ENCODE measurements at regions not wholly inside any gene's neighbourhood (a gene's known extent, or its start where the extent isn't known, plus 50 kb on each side); places are given as distances from the start of the nearest gene placed in this dataset.

- Histone ChIP-seq H3K9me3 (no peaks in the 10 kb centered on the region), H3K36me3 (no peaks in the 10 kb centered on the region), H3K4me1 (no peaks in the 10 kb centered on the region), H3K27ac (no peak overlapping the region), H3K4me3 (no peak overlapping the region), H3K27me3 (no peaks in the 10 kb centered on the region)
- intact Hi-C loops (cut with DNase I), result no loop called here
- TF ChIP-seq CTCF (IDR thresholded peaks at IDR 0.05), result no peak
- DNase-seq (ENCODE audit: low spot score in 2 of 2), result no peak
Measured at GRCh38 chr11:15326520-15326919, 211.8 kb downstream of the INSC start.

GRCh38 chr11:15327786-15328231 is 213.1 kb downstream of the INSC start:
- intact Hi-C loops (cut with DNase I), result no loop called here
- H3K36me3 ChIP-seq, result no peaks in the 10 kb centered on the region
- no peak overlapping the region for H3K27ac ChIP-seq
- no peak overlapping the region for H3K4me3 ChIP-seq
- no peak for DNase-seq (ENCODE audit: low spot score in 2 of 2)
- H3K9me3 ChIP-seq, result no peaks in the 10 kb centered on the region
- no peaks in the 10 kb centered on the region for H3K27me3 ChIP-seq
- no peaks in the 10 kb centered on the region for H3K4me1 ChIP-seq
- peak in 2 of 3 experiments; percentile 11 to 38 for TF ChIP-seq CTCF (IDR thresholded peaks at IDR 0.05)

DNA sequence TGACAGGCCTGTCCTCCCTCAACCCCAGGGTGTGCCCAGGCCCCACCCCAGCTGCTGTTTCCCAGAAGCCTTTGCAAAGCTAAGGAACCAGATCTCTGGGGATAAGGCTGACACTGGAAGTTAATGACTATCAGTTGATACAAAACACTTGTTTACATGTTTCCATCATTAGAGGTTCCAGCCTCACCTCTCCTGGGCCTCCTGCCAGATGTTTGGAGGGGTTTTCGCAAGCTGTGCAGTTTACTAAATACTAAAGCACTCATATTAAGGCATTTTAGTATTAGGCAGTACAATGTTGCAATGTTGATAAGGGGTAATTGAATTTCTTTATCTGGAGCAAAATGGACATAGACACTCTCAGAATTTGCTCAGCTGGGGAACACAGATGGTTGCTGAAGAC is 218.7 kb downstream of the INSC start:
- Histone ChIP-seq H3K4me3 (no peak overlapping the region), H3K4me1 (no peaks in the 10 kb centered on the region), H3K9me3 (no peaks in the 10 kb centered on the region), H3K27me3 (no peaks in the 10 kb centered on the region), H3K36me3 (no peaks in the 10 kb centered on the region), H3K27ac (no peak overlapping the region)
- intact Hi-C loops (cut with DNase I), result no loop called here
- no peak for DNase-seq (ENCODE audit: low spot score in 2 of 2)
- no peak for TF ChIP-seq CTCF (IDR thresholded peaks at IDR 0.05)

DNA sequence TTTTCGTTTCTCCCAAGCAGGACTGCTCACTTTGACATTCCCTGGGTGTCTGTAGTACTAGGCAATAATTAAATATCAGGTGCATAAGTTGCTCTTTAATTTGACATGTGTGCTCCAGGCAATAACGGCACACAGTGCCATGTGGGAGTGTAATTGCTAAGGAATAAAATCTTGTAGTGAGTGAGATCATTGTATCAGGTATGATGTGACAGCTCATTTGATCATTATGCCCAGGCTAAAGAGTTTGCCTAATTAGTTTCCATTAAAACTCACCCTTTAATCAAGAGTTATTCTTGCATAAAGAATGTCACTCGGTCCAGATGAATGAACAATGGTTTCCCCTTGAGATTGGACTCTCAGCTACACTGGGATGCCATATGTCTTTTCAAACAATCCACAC is 220.0 kb downstream of the INSC start:
- Histone ChIP-seq H3K27me3 (no peaks in the 10 kb centered on the region), H3K9me3 (peaks cover 0 to 4% of the 10 kb centered on the region in 2 donors), H3K27ac (no peak overlapping the region), H3K36me3 (no peaks in the 10 kb centered on the region), H3K4me3 (no peak overlapping the region), H3K4me1 (no peaks in the 10 kb centered on the region)
- intact Hi-C loops (cut with DNase I), result no loop called here
- TF ChIP-seq CTCF (IDR thresholded peaks at IDR 0.05), result no peak
- no peak for DNase-seq (ENCODE audit: low spot score in 2 of 2)

- Histone ChIP-seq H3K4me1 (no peaks in the 10 kb centered on the region), H3K9me3 (peaks cover 0 to 4% of the 10 kb centered on the region in 2 donors), H3K27me3 (no peaks in the 10 kb centered on the region), H3K36me3 (no peaks in the 10 kb centered on the region), H3K27ac (no peak overlapping the region), H3K4me3 (no peak overlapping the region)
- intact Hi-C loops (cut with DNase I), result no loop called here
- DNase-seq (ENCODE audit: low spot score in 2 of 2), result no peak
- no peak for TF ChIP-seq CTCF (IDR thresholded peaks at IDR 0.05)
Measured at GRCh38 chr11:15336021-15336420, 221.3 kb downstream of the INSC start.

DNA sequence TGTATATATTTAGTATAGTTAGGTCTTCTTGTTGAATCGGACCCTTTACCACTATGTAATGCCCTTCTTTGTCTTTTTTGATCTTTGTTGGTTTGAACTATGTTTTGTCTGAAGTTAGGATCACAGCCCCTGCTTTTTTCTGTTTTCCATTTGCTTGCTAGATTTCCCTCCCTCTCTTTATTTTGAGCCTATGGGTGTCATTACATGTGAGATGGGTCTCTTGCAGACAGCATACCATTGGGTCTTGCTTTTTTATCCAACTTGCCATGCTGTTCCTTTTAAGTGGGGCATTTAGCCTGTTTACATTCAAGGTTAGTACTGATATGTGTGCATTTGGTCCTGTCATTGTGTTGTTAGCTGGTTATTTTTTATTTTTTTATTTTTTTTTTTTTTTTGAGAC is 224.6 kb downstream of the INSC start:
- intact Hi-C loops (cut with DNase I), result no loop called here
- no peak for DNase-seq (ENCODE audit: low spot score in 2 of 2)
- Histone ChIP-seq H3K27me3 (no peaks in the 10 kb centered on the region), H3K36me3 (no peaks in the 10 kb centered on the region), H3K4me3 (no peak overlapping the region), H3K4me1 (no peaks in the 10 kb centered on the region), H3K27ac (no peak overlapping the region), H3K9me3 (peaks cover 0 to 4% of the 10 kb centered on the region in 2 donors)
- no peak for TF ChIP-seq CTCF (IDR thresholded peaks at IDR 0.05)

Measured in ascending aorta (tissue), 2 donors.